Naive thymus-derived CD4-positive, alpha-beta T cell (primary cell): ENCODE measurements at regions not wholly inside any gene's neighbourhood (a gene's known extent, or its start where the extent isn't known, plus 50 kb on each side); places are given as distances from the start of the nearest gene placed in this dataset.

ENCODE experiments used
- ATAC-seq: fragments of 150-1000 bp; cut with Tn5 transposase; 2 replicates; pipeline ENCODE4 v1.10.0; 2021; ENCODE audit warnings: mild to moderate bottlenecking, moderate library complexity
- CTCF ChIA-PET: fragments of 350-600 bp; sonication (Branson Sonifier 250); formaldehyde crosslinking; loops from one replicate; lab custom pipeline; 2021; ENCODE audit warnings: antibody characterized with exemption; lab: Charles Lee
- POLR2A ChIA-PET: fragments of 350-600 bp; sonication (Branson Sonifier 250); formaldehyde crosslinking; loops from one replicate; lab custom pipeline; 2021; ENCODE audit warnings: antibody characterized with exemption, inconsistent platforms; lab: Charles Lee
- DNase-seq, 9 donors: peaks; one replicate each; pipeline versions ENCODE4 v3.0.0 to v3.0.0-alpha.2; 2020 to 2022; ENCODE audit warnings: mixed read lengths in 1 of 9
- H3K27ac ChIP-seq: one replicate; pipeline ENCODE4 v1.7.0; 2013; ENCODE audit warnings: mild to moderate bottlenecking, low read depth, low read length, moderate library complexity
- H3K27me3 ChIP-seq, 2 donors: one replicate each; pipeline ENCODE4 v1.7.0; 2013; ENCODE audit warnings: low read length in 2 of 2, mild to moderate bottlenecking in 2 of 2, moderate library complexity in 2 of 2; ENCODE audit not compliant: control insufficient read depth in 2 of 2, insufficient read depth in 2 of 2
- H3K36me3 ChIP-seq, 3 experiments: 1 replicate in 2 of 3; 2 replicates in 1 of 3; pipeline ENCODE4 v1.7.0; 2013; ENCODE audit warnings: low read length in 3 of 3, mild to moderate bottlenecking in 3 of 3, moderate library complexity in 1 of 3; ENCODE audit not compliant: insufficient read depth in 3 of 3, control insufficient read depth in 2 of 3
- H3K4me1 ChIP-seq, 2 donors: one replicate each; pipeline ENCODE4 v1.7.0; 2013; ENCODE audit warnings: low read length in 2 of 2, mild to moderate bottlenecking in 2 of 2, moderate library complexity in 1 of 2; ENCODE audit not compliant: control insufficient read depth in 2 of 2, insufficient read depth in 2 of 2
- H3K4me3 ChIP-seq: 2 replicates; pipeline ENCODE4 v1.7.0; 2013; ENCODE audit warnings: mild to moderate bottlenecking, low read length
- H3K9me3 ChIP-seq, 3 experiments: 1 replicate in 2 of 3; 2 replicates in 1 of 3; pipeline ENCODE4 v1.7.0; 2013; ENCODE audit warnings: low read length in 3 of 3; ENCODE audit not compliant: control insufficient read depth in 2 of 3
- H3K27ac Mint-ChIP-seq, 9 donors: one replicate each; pipeline ENCODE4 v1.8.0; 2020 to 2022; ENCODE audit warnings: mixed read lengths in 9 of 9, mild to moderate bottlenecking in 8 of 9, moderate library complexity in 5 of 9, inconsistent platforms in 2 of 9
- H3K27me3 Mint-ChIP-seq, 5 donors: one replicate each; pipeline ENCODE4 v1.8.0; 2021 to 2022; ENCODE audit warnings: mixed read lengths in 5 of 5, mild to moderate bottlenecking in 1 of 5
- H3K36me3 Mint-ChIP-seq, 5 donors: one replicate each; pipeline ENCODE4 v1.8.0; 2020 to 2022; ENCODE audit warnings: mixed read lengths in 5 of 5, mild to moderate bottlenecking in 3 of 5, inconsistent platforms in 1 of 5
- H3K4me1 Mint-ChIP-seq, 7 donors: one replicate each; pipeline ENCODE4 v1.8.0; 2020 to 2022; ENCODE audit warnings: mixed read lengths in 7 of 7, mild to moderate bottlenecking in 3 of 7, inconsistent platforms in 1 of 7
- H3K4me3 Mint-ChIP-seq, 10 donors: one replicate each; pipeline ENCODE4 v1.8.0; 2020 to 2022; ENCODE audit warnings: mild to moderate bottlenecking in 10 of 10, mixed read lengths in 10 of 10, moderate library complexity in 6 of 10, inconsistent platforms in 2 of 10
- H3K9me3 Mint-ChIP-seq, 11 donors: one replicate each; pipeline ENCODE4 v1.8.0; 2020 to 2022; ENCODE audit warnings: mixed read lengths in 11 of 11, mild to moderate bottlenecking in 4 of 11, inconsistent platforms in 1 of 11, moderate library complexity in 1 of 11
- intact Hi-C, 2 donors: fragments of 100-400 bp; cut with micrococcal nuclease; formaldehyde crosslinking; loops; one replicate each; pipeline ENCODE4 v1.15.1; 2023

DNA sequence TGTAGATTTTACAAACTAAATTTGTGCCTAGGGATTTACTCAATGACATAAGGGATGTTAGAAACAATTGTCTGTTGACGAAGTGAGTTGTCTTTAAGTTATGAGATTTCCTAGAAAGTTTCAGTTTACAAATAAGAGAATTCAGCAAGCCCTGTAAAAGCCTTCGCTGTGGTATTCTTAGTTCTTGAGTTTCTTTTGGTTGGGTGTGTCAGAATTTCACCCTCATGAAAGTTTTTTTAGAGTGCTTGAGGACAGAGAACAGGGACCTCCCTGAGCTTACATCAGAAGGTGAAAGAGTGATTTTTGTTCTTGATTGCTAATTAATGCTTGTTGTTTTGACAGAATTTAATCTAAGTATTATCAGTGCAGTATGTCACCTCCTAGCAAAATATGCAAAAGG, 2628.2 kb downstream of the ARAP2 start:
- Mint-ChIP-seq H3K4me1 (peaks cover 0 to 2% (median 0%) of the 10 kb centered on the region in 7 donors), H3K4me3 (no peak overlapping the region), H3K36me3 (no peaks in the 10 kb centered on the region), H3K27me3 (no peaks in the 10 kb centered on the region), H3K9me3 (peaks cover 0 to 25% (median 12%) of the 10 kb centered on the region in 11 donors), H3K27ac (no peak overlapping the region)
- CTCF ChIA-PET = no interaction called here
- Histone ChIP-seq H3K4me1 (no peaks in the 10 kb centered on the region), H3K27ac (no peak overlapping the region), H3K36me3 (no peaks in the 10 kb centered on the region), H3K4me3 (no peak overlapping the region), H3K27me3 (no peaks in the 10 kb centered on the region), H3K9me3 (peaks cover 0 to 4% (median under 1%) of the 10 kb centered on the region in 3 experiments)
- POLR2A ChIA-PET = no interaction called here
- intact Hi-C loops = no loop called here
- DNase-seq = no peak
- no peak for ATAC-seq

DNA sequence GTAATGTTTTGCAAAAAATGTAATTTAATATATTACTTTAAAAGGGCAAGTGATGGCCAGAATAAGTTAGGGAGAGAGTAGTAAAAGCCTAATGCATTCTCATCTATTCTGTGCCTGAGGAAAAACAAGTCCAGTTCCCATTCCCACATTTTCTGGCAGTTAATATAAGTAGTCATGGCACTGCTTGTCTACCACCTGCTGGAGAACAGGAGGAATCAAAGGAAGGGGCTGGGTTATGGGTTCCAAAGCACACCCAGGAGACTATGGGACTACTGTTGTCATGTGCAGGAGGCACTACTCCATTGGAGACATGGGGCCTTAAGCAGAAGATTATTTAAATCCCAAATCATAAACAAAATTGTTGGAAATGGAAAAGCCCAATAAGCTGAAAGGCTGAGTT, 2618.6 kb downstream of the ARAP2 start:
- Histone ChIP-seq H3K4me1 (no peaks in the 10 kb centered on the region), H3K36me3 (no peaks in the 10 kb centered on the region), H3K9me3 (peaks cover 0 to 5% (median 0%) of the 10 kb centered on the region in 3 experiments), H3K27me3 (no peaks in the 10 kb centered on the region), H3K27ac (no peak overlapping the region), H3K4me3 (no peak overlapping the region)
- DNase-seq (no peak), ATAC-seq (no peak)
- H3K27me3 Mint-ChIP-seq = no peaks in the 10 kb centered on the region
- H3K4me1 Mint-ChIP-seq = no peaks in the 10 kb centered on the region
- no peaks in the 10 kb centered on the region for H3K36me3 Mint-ChIP-seq
- peaks cover 0 to 44% (median 13%) of the 10 kb centered on the region in 11 donors for H3K9me3 Mint-ChIP-seq
- ChIA-PET CTCF (no interaction called here), POLR2A (no interaction called here)
- intact Hi-C loops = no loop called here
- no peak overlapping the region for H3K4me3 Mint-ChIP-seq
- no peak overlapping the region for H3K27ac Mint-ChIP-seq

DNA sequence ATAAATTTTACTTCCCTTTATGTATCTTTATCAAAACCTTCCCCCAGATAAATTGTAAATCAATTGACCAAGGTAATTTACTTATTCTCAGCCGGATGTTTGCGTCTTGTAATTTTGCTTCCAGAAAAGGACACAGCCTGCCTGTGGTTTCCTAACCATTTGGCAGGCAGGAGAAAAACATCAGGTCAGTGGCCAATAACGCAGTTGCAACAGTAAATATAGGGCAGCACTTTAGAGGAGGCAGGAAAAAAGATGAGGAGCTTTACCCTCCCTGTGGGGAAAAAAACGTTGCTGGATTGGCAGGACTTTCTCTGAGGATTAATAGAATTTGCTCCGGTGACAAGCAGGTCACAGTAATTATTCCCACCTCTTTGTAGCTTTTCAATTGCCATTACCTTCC, 2618.1 kb downstream of the ARAP2 start:
- H3K27ac Mint-ChIP-seq = no peak overlapping the region
- CTCF ChIA-PET = no interaction called here

DNA sequence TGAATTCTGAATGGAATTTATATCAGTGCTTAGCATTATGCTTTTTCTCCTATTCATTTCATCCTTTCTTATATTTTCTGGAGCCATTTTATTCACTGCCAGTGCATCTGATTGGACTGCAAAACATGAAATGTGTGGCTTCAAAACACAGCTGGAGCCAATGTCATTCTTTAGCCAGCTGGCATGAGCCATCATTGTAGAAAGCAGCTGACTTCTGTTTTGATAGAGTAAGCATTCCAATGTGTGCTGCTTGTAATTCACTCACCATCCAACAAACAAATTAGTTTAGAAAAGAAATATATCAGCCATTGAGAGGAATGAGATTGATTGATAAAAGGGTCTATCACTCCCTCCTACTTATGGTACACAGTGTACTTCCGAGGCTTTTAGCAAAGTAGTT, 2616.0 kb downstream of the ARAP2 start:
- Mint-ChIP-seq H3K36me3 (no peaks in the 10 kb centered on the region), H3K27ac (no peak overlapping the region), H3K4me3 (no peak overlapping the region), H3K4me1 (no peaks in the 10 kb centered on the region), H3K27me3 (no peaks in the 10 kb centered on the region), H3K9me3 (peaks cover 3 to 38% (median 13%) of the 10 kb centered on the region in 11 donors)
- POLR2A ChIA-PET = no interaction called here
- no peaks in the 10 kb centered on the region for H3K27me3 ChIP-seq
- no peaks in the 10 kb centered on the region for H3K9me3 ChIP-seq
- H3K36me3 ChIP-seq = no peaks in the 10 kb centered on the region
- ATAC-seq (no peak), DNase-seq (no peak)
- CTCF ChIA-PET = no interaction called here
- no peaks in the 10 kb centered on the region for H3K4me1 ChIP-seq
- no peak overlapping the region for H3K4me3 ChIP-seq
- no peak overlapping the region for H3K27ac ChIP-seq
- intact Hi-C loops = no loop called here

More for the DNA sequence above, 2618.1 kb downstream of the ARAP2 start:
- Mint-ChIP-seq H3K27me3 (no peaks in the 10 kb centered on the region), H3K4me3 (no peak overlapping the region), H3K36me3 (no peaks in the 10 kb centered on the region), H3K9me3 (peaks cover 0 to 42% (median 12%) of the 10 kb centered on the region in 11 donors), H3K4me1 (no peaks in the 10 kb centered on the region)
- Histone ChIP-seq H3K27me3 (no peaks in the 10 kb centered on the region), H3K36me3 (no peaks in the 10 kb centered on the region), H3K27ac (no peak overlapping the region), H3K9me3 (peaks cover 0 to 4% (median 0%) of the 10 kb centered on the region in 3 experiments), H3K4me3 (no peak overlapping the region), H3K4me1 (no peaks in the 10 kb centered on the region)
- POLR2A ChIA-PET = no interaction called here
- intact Hi-C loops = no loop called here
- ATAC-seq (no peak), DNase-seq (no peak)

DNA sequence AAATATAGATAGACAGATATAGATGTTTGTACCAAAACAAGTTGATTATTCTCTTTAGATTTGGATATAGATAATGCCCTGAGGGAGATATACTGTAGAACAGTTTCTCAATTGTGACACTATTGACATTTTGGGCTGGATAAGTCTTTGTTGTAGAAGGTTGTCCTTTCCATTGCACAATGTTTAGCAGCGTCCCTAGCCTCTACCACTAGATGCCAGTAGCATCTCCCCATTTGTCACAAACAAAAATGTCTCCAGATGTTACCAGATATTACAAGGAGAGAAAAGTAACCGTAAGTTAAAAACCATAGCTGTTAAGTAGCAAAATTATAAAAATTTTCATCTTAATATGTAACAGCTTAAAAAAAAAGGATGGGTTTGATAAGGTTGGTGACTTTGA, 2595.3 kb downstream of the ARAP2 start:
- no peaks in the 10 kb centered on the region for H3K4me1 ChIP-seq
- ChIA-PET CTCF (no interaction called here), POLR2A (no interaction called here)
- peaks cover 6 to 28% (median 14%) of the 10 kb centered on the region in 11 donors for H3K9me3 Mint-ChIP-seq
- no peaks in the 10 kb centered on the region for H3K36me3 Mint-ChIP-seq
- no peak for ATAC-seq
- no peak overlapping the region for H3K4me3 Mint-ChIP-seq
- intact Hi-C loops = no loop called here
- no peak overlapping the region for H3K27ac Mint-ChIP-seq
- H3K4me3 ChIP-seq = no peak overlapping the region
- no peaks in the 10 kb centered on the region for H3K36me3 ChIP-seq
- no peaks in the 10 kb centered on the region for H3K4me1 Mint-ChIP-seq
- no peak for DNase-seq
- no peaks in the 10 kb centered on the region for H3K27me3 Mint-ChIP-seq
- H3K27ac ChIP-seq = no peak overlapping the region
- H3K27me3 ChIP-seq = no peaks in the 10 kb centered on the region
- no peaks in the 10 kb centered on the region for H3K9me3 ChIP-seq

DNA sequence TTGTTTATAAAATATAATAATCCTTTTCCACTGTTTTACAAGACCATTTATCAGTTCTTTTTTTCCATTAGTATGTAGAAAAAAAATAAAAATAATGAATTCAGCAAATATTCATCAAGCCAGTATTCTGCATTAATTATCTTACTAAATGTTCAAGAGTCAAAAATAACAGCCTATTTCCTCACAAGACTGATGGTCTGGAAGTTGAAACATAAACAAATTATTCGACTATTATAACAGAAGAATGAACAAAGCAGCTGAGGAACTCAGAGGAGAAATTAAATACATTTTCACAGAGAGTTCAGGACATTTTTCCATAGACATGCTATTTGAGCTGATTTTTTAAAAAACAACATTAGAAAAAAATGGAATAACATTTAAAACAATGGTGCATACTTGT, 2594.8 kb downstream of the ARAP2 start:
- CTCF ChIA-PET = no interaction called here

DNA sequence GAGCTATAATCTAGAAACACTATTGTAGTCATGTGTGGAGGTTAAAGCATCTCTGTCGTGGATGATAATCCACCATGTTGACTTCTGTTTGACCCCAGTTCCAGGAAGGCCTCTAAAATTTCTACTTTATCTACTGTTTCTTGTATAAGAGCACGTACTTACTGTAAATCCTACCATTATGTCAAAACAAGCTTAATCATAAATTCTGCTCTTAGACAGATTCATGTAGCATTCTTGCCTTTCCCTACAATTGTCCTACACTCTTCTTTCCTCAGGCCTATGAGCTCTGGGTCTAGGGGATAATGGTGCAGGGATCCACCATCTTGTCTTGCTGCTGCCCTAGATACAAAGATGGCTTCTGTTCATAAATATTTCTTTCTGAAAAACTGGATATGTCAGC, 2594.3 kb downstream of the ARAP2 start:
- POLR2A ChIA-PET = no interaction called here
- Histone ChIP-seq H3K27me3 (no peaks in the 10 kb centered on the region), H3K4me1 (no peaks in the 10 kb centered on the region), H3K9me3 (no peaks in the 10 kb centered on the region), H3K4me3 (no peak overlapping the region), H3K27ac (no peak overlapping the region), H3K36me3 (no peaks in the 10 kb centered on the region)
- Mint-ChIP-seq H3K27me3 (no peaks in the 10 kb centered on the region), H3K4me1 (no peaks in the 10 kb centered on the region), H3K4me3 (no peak overlapping the region), H3K9me3 (peaks cover 6 to 24% (median 14%) of the 10 kb centered on the region in 11 donors), H3K27ac (no peak overlapping the region), H3K36me3 (no peaks in the 10 kb centered on the region)
- no peak for DNase-seq
- ATAC-seq = no peak
- CTCF ChIA-PET = no interaction called here
- intact Hi-C loops = no loop called here

More for the DNA sequence above, 2594.8 kb downstream of the ARAP2 start:
- Mint-ChIP-seq H3K4me3 (no peak overlapping the region), H3K27me3 (no peaks in the 10 kb centered on the region), H3K36me3 (no peaks in the 10 kb centered on the region), H3K9me3 (peaks cover 6 to 28% (median 14%) of the 10 kb centered on the region in 11 donors), H3K4me1 (no peaks in the 10 kb centered on the region), H3K27ac (no peak overlapping the region)
- intact Hi-C loops = no loop called here
- POLR2A ChIA-PET = no interaction called here
- H3K4me3 ChIP-seq = no peak overlapping the region
- ATAC-seq = no peak
- no peaks in the 10 kb centered on the region for H3K36me3 ChIP-seq
- no peak for DNase-seq
- H3K9me3 ChIP-seq = no peaks in the 10 kb centered on the region
- H3K4me1 ChIP-seq = no peaks in the 10 kb centered on the region
- no peaks in the 10 kb centered on the region for H3K27me3 ChIP-seq
- no peak overlapping the region for H3K27ac ChIP-seq
